H1 (cell line): ENCODE measurements at regions not wholly inside any gene's neighbourhood (a gene's known extent, or its start where the extent isn't known, plus 50 kb on each side); places are given as distances from the start of the nearest gene placed in this dataset.
A peak's percentile ranks its signal among the peaks of the same experiment; 100 is the strongest.

ENCODE experiments used
- CTCF ChIA-PET: fragments of 300-600 bp; sonication (Branson Sonifier 250); formaldehyde crosslinking; loops from one replicate; lab custom pipeline; 2021; ENCODE audit not compliant: partially characterized antibody; lab: Charles Lee
- POLR2A ChIA-PET: fragments of 300-600 bp; sonication (Branson Sonifier 250); formaldehyde crosslinking; loops from one replicate; lab custom pipeline; 2021; ENCODE audit warnings: inconsistent platforms; ENCODE audit not compliant: partially characterized antibody; lab: Charles Lee
- DNase-seq, 2 experiments: peaks; one replicate each; pipeline versions ENCODE4 v3.0.0 to v3.0.0-alpha.2; 2010 to 2022; ENCODE audit warnings: low spot score in 2 of 2, low read depth in 1 of 2, mixed read lengths in 1 of 2
- FAIRE-seq: peaks from 2 replicates; lab custom pipeline; 2011; peaks lifted over from hg19 to GRCh38; lab: Jason Lieb, UNC
- H2AFZ ChIP-seq: 2 replicates; pipeline ENCODE4 v1.8.1; 2012; ENCODE audit warnings: low read length, inconsistent platforms
- H2AK5ac ChIP-seq: 2 replicates; pipeline ENCODE4 v1.6.1; 2013; ENCODE audit warnings: low read depth, low read length
- H2BK120ac ChIP-seq: replicated peaks from 2 replicates; pipeline ENCODE3; 2013; ENCODE audit warnings: low read depth, low read length, inconsistent platforms
- H2BK12ac ChIP-seq: 2 replicates; pipeline ENCODE4 v1.6.1; 2013; ENCODE audit warnings: low read depth, low read length
- H2BK15ac ChIP-seq: 2 replicates; pipeline ENCODE4 v1.6.1; 2013; ENCODE audit warnings: low read length
- H2BK20ac ChIP-seq: 2 replicates; pipeline ENCODE4 v1.6.1; 2013; ENCODE audit warnings: low read length
- H2BK5ac ChIP-seq: 2 replicates; pipeline ENCODE4 v1.6.1; 2013; ENCODE audit warnings: low read depth, low read length
- H3K14ac ChIP-seq: 2 replicates; pipeline ENCODE4 v1.6.1; 2013; ENCODE audit warnings: inconsistent platforms; ENCODE audit not compliant: insufficient read length
- H3K18ac ChIP-seq: 2 replicates; pipeline ENCODE4 v1.6.1; 2013; ENCODE audit warnings: low read length; ENCODE audit errors: extremely low read depth
- H3K23ac ChIP-seq: 2 replicates; pipeline ENCODE4 v1.6.1; 2013; ENCODE audit warnings: inconsistent platforms; ENCODE audit not compliant: insufficient read length
- H3K23me2 ChIP-seq: 2 replicates; pipeline ENCODE4 v1.6.1; 2013; ENCODE audit warnings: low read depth, low read length
- H3K27ac ChIP-seq: 2 replicates; pipeline ENCODE4 v1.6.1; 2011; ENCODE audit warnings: low read depth, low read length, inconsistent platforms
- H3K27me3 ChIP-seq, 4 experiments: replicated peaks in 1 of 4; 1 replicate in 1 of 4; 2 replicates in 3 of 4; pipeline versions ENCODE4 v1.6.1 to v1.8.1; 2011 to 2013; ENCODE audit warnings: low read length in 3 of 4, mild to moderate bottlenecking in 3 of 4, inconsistent platforms in 2 of 4, mixed read lengths in 2 of 4, moderate library complexity in 1 of 4; ENCODE audit not compliant: control insufficient read depth in 3 of 4, insufficient read depth in 3 of 4; ENCODE audit errors: extremely low read depth in 1 of 4
- H3K36me3 ChIP-seq, 4 experiments: 2 replicates each; pipeline versions ENCODE4 v1.6.1 to v1.8.1; 2011 to 2013; ENCODE audit warnings: mild to moderate bottlenecking in 4 of 4, low read length in 3 of 4, moderate library complexity in 2 of 4, control low read depth in 1 of 4, inconsistent platforms in 1 of 4; ENCODE audit not compliant: insufficient read depth in 4 of 4, control insufficient read depth in 2 of 4
- H3K4ac ChIP-seq: replicated peaks from 2 replicates; pipeline ENCODE3; 2013; ENCODE audit warnings: low read length, low read depth, mixed read lengths, inconsistent platforms; ENCODE audit not compliant: insufficient read length
- H3K4me1 ChIP-seq, 4 experiments: replicated peaks in 1 of 4; 1 replicate in 1 of 4; 2 replicates in 3 of 4; pipeline versions ENCODE4 v1.6.1 to v1.8.1; 2011 to 2013; ENCODE audit warnings: low read length in 3 of 4, inconsistent platforms in 2 of 4, mixed read lengths in 1 of 4; ENCODE audit not compliant: insufficient read depth in 4 of 4, control insufficient read depth in 3 of 4
- H3K4me2 ChIP-seq, 2 experiments: 2 replicates each; pipeline versions ENCODE4 v1.6.1 to v1.8.1; 2011 to 2013; ENCODE audit warnings: low read depth in 2 of 2, low read length in 2 of 2, control low read depth in 1 of 2, inconsistent platforms in 1 of 2, mild to moderate bottlenecking in 1 of 2; ENCODE audit not compliant: insufficient read depth in 1 of 2
- H3K4me3 ChIP-seq, 4 experiments: fragments of 200-600, 300-600 bp in 1 of 4; sonication (generic), shearing (Covaris generic), sonication (Bioruptor Twin) in 1 of 4; 2 replicates each; pipeline versions ENCODE4 v1.5.1 to v1.8.1; 2011 to 2016; ENCODE audit warnings: low read length in 4 of 4, low read depth in 3 of 4, control low read depth in 2 of 4, inconsistent platforms in 2 of 4, mild to moderate bottlenecking in 2 of 4, mixed read lengths in 1 of 4, moderate library complexity in 1 of 4; ENCODE audit not compliant: insufficient read depth in 2 of 4; ENCODE audit errors: extremely low read depth in 1 of 4
- H3K56ac ChIP-seq: replicated peaks from 2 replicates; pipeline ENCODE3; 2013; ENCODE audit warnings: low read depth, mild to moderate bottlenecking, mixed read lengths, low read length, inconsistent platforms; ENCODE audit not compliant: insufficient read length
- H3K79me1 ChIP-seq: 2 replicates; pipeline ENCODE4 v1.6.1; 2013; ENCODE audit warnings: low read depth, low read length, control low read depth
- H3K79me2 ChIP-seq, 2 experiments: 2 replicates each; pipeline versions ENCODE4 v1.6.1 to v1.8.1; 2012 to 2013; ENCODE audit warnings: low read length in 2 of 2, mild to moderate bottlenecking in 2 of 2, inconsistent platforms in 1 of 2; ENCODE audit not compliant: insufficient read depth in 2 of 2, control insufficient read depth in 1 of 2
- H3K9ac ChIP-seq, 4 experiments: replicated peaks in 1 of 4; 1 replicate in 1 of 4; 2 replicates in 3 of 4; pipeline versions ENCODE4 v1.6.1 to v1.8.1; 2011 to 2013; ENCODE audit warnings: low read depth in 3 of 4, low read length in 3 of 4, control low read depth in 2 of 4, mild to moderate bottlenecking in 2 of 4, moderate library complexity in 2 of 4, inconsistent platforms in 1 of 4; ENCODE audit errors: extremely low read depth in 1 of 4
- H3K9me3 ChIP-seq, 2 experiments: 2 replicates each; pipeline versions ENCODE4 v1.6.1 to v1.8.1; 2012 to 2013; ENCODE audit warnings: mild to moderate bottlenecking in 2 of 2, moderate library complexity in 2 of 2, control low read depth in 1 of 2, inconsistent platforms in 1 of 2, low read depth in 1 of 2, low read length in 1 of 2, mixed read lengths in 1 of 2; ENCODE audit not compliant: insufficient read depth in 2 of 2
- H4K20me1 ChIP-seq, 2 experiments: replicated peaks in 1 of 2; 2 replicates each; pipeline versions ENCODE3 to v1.8.1; 2011 to 2013; ENCODE audit warnings: inconsistent platforms in 2 of 2, low read length in 2 of 2, mild to moderate bottlenecking in 1 of 2; ENCODE audit not compliant: insufficient read depth in 2 of 2, control insufficient read depth in 1 of 2
- H4K5ac ChIP-seq: 2 replicates; pipeline ENCODE4 v1.6.1; 2013; ENCODE audit warnings: low read length, low read depth, mixed read lengths, inconsistent platforms; ENCODE audit not compliant: insufficient read length
- H4K8ac ChIP-seq: 2 replicates; pipeline ENCODE4 v1.8.0; 2013; ENCODE audit warnings: mild to moderate bottlenecking, moderate library complexity, low read length, inconsistent platforms; ENCODE audit not compliant: insufficient read depth; ENCODE audit errors: extremely low read depth
- H4K91ac ChIP-seq: replicated peaks from 2 replicates; pipeline ENCODE3; 2013; ENCODE audit warnings: low read length, mixed read lengths, inconsistent platforms; ENCODE audit not compliant: insufficient read length
- POLR2A ChIP-seq, 2 experiments: IDR thresholded peaks; 1 replicate in 1 of 2; 2 replicates in 1 of 2; pipeline ENCODE4 v1.6.1; 2011; ENCODE audit warnings: low read depth in 2 of 2, low read length in 2 of 2, mild to moderate bottlenecking in 2 of 2; ENCODE audit errors: control extremely low read depth in 1 of 2
- WGBS, 2 experiments: shearing (Covaris generic) in 1 of 2; methylation state at CpG; one replicate each; pipeline versions ENCODE4 v1.1.6 to v1.1.7; 2013 to 2015; ENCODE audit warnings: low lambda C conversion rate in 2 of 2, mixed read lengths in 2 of 2, inconsistent platforms in 1 of 2, low coverage in 1 of 2, missing lambda C conversion rate in 1 of 2; ENCODE audit not compliant: insufficient replicate concordance in 2 of 2, insufficient coverage in 1 of 2, insufficient read length in 1 of 2; ENCODE audit errors: extremely low coverage in 1 of 2, missing lambda C conversion rate in 1 of 2; 5-methylcytosine and 5-hydroxymethylcytosine counted together

- Histone ChIP-seq H3K18ac (no peak overlapping the region), H3K4me2 (no peak overlapping the region), H3K4me3 (no peak overlapping the region), H2BK20ac (no peak overlapping the region), H2AK5ac (no peak overlapping the region), H3K9me3 (no peaks in the 10 kb centered on the region), H2BK15ac (peak overlapping the region; percentile 21; the same call in 1 of the 2 replicates), H2BK5ac (no peak overlapping the region), H3K27ac (no peak overlapping the region), H3K23ac (no peak overlapping the region), H3K79me1 (no peaks in the 10 kb centered on the region), H4K91ac (no peak overlapping the region), H4K20me1 (peaks cover 0 to 6% of the 10 kb centered on the region in 2 experiments), H3K4ac (no peak overlapping the region), H3K27me3 (peaks cover 0 to 8% (median 4%) of the 10 kb centered on the region in 4 experiments; a peak in 5 of 7 replicates), H3K56ac (no peak overlapping the region), H2BK120ac (no peak overlapping the region), H4K5ac (no peak overlapping the region), H3K23me2 (peaks cover 7% of the 10 kb centered on the region; the same call in 1 of the 2 replicates), H3K9ac (no peak overlapping the region), H3K14ac (no peak overlapping the region), H2AFZ (no peak overlapping the region), H4K8ac (no peak overlapping the region), H3K4me1 (peaks cover 0 to 8% (median 1%) of the 10 kb centered on the region in 4 experiments; a peak in 2 of 7 replicates), H3K36me3 (no peaks in the 10 kb centered on the region), H2BK12ac (no peak overlapping the region), H3K79me2 (no peaks in the 10 kb centered on the region)
- CTCF ChIA-PET = no interaction called here
- FAIRE-seq (no peak), DNase-seq (no peak)
- WGBS, 2 experiments = 79% methylated on average over 4 of the region's 4 CpGs; no CpG with 5 or more reads in 1 of the 2 experiments
- no peak for TF ChIP-seq POLR2A (IDR thresholded peaks at IDR 0.05; ENCODE audit: control extremely low read depth in 1 of 2, low read depth in 2 of 2, low read length in 2 of 2)
- POLR2A ChIA-PET = no interaction called here
Measured at GRCh38 chr16:86798247-86799041, 220.1 kb downstream of the FOXL1 start.
